Uterus (tissue), 3 donors: ENCODE measurements at regions not wholly inside any gene's neighbourhood (a gene's known extent, or its start where the extent isn't known, plus 50 kb on each side); places are given as distances from the start of the nearest gene placed in this dataset.

Experiments used
- DNase-seq, 2 donors: peaks; one replicate each; pipeline ENCODE4 v3.0.0-alpha.2; 2019 to 2020
- H3K27ac ChIP-seq, 2 donors: fragments of 200-600 bp; sonication (generic); 1 replicate in 1 of 2; 2 replicates in 1 of 2; pipeline ENCODE4 v1.5.1; 2016 to 2018
- H3K27me3 ChIP-seq, 2 donors: fragments of 200-600 bp; sonication (generic); one replicate each; pipeline ENCODE4 v1.5.1; 2018 to 2019; ENCODE audit warnings: control low read depth in 1 of 2
- H3K36me3 ChIP-seq, 2 donors: fragments of 200-600 bp; sonication (generic); one replicate each; pipeline ENCODE4 v1.5.1; 2019; ENCODE audit warnings: control low read depth in 1 of 2
- H3K4me1 ChIP-seq, 2 donors: fragments of 200-600 bp; sonication (generic); one replicate each; pipeline ENCODE4 v1.5.1; 2018 to 2019; ENCODE audit warnings: control low read depth in 1 of 2
- H3K4me3 ChIP-seq, 2 donors: fragments of 200-600 bp; sonication (generic); 1 replicate in 1 of 2; 2 replicates in 1 of 2; pipeline ENCODE4 v1.5.1; 2018 to 2019; ENCODE audit warnings: mild to moderate bottlenecking in 1 of 2
- H3K9me3 ChIP-seq, 2 donors: fragments of 200-600 bp; sonication (generic); one replicate each; pipeline ENCODE4 v1.5.1; 2019; ENCODE audit warnings: control low read depth in 1 of 2
- POLR2A ChIP-seq, 2 donors: fragments of 450-650 bp; IDR thresholded peaks; one replicate each; pipeline ENCODE4 v1.6.1; 2016; ENCODE audit warnings: antibody characterized with exemption in 2 of 2, mild to moderate bottlenecking in 1 of 2, moderate library complexity in 1 of 2
- intact Hi-C: fragments of 100-400 bp; cut with DNase I; formaldehyde crosslinking; loops from one replicate; pipeline ENCODE4 v1.15.1; 2023; ENCODE audit warnings: low total_unique reads
- TF ChIP-seq, protein P1 (sequence below), 4 experiments: fragments of 200-600 bp in 2 of 4; fragments of 450-650 bp in 2 of 4; sonication (generic) in 2 of 4; IDR thresholded peaks; one replicate each; pipeline ENCODE4 v1.5.1; 2016 to 2019; ENCODE audit warnings: antibody characterized with exemption in 4 of 4, mild to moderate bottlenecking in 2 of 4, moderate library complexity in 1 of 4
- donor health status: DM: yes; HTN: yes; CAD: no.

GRCh38 chr16:73738266-73738665 lies 558.3 kb upstream of the PSMD7 start:
- Histone ChIP-seq H3K4me1 (no peaks in the 10 kb centered on the region), H3K4me3 (no peak overlapping the region), H3K36me3 (no peaks in the 10 kb centered on the region), H3K27me3 (no peaks in the 10 kb centered on the region), H3K9me3 (no peaks in the 10 kb centered on the region), H3K27ac (no peak overlapping the region)
- intact Hi-C loops, result no loop called here
- TF ChIP-seq POLR2A (IDR thresholded peaks at IDR 0.05), result no peak
- TF ChIP-seq, protein P1, sequence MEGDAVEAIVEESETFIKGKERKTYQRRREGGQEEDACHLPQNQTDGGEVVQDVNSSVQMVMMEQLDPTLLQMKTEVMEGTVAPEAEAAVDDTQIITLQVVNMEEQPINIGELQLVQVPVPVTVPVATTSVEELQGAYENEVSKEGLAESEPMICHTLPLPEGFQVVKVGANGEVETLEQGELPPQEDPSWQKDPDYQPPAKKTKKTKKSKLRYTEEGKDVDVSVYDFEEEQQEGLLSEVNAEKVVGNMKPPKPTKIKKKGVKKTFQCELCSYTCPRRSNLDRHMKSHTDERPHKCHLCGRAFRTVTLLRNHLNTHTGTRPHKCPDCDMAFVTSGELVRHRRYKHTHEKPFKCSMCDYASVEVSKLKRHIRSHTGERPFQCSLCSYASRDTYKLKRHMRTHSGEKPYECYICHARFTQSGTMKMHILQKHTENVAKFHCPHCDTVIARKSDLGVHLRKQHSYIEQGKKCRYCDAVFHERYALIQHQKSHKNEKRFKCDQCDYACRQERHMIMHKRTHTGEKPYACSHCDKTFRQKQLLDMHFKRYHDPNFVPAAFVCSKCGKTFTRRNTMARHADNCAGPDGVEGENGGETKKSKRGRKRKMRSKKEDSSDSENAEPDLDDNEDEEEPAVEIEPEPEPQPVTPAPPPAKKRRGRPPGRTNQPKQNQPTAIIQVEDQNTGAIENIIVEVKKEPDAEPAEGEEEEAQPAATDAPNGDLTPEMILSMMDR (IDR thresholded peaks at IDR 0.05), result no peak
- DNase-seq, result no peak

DNA sequence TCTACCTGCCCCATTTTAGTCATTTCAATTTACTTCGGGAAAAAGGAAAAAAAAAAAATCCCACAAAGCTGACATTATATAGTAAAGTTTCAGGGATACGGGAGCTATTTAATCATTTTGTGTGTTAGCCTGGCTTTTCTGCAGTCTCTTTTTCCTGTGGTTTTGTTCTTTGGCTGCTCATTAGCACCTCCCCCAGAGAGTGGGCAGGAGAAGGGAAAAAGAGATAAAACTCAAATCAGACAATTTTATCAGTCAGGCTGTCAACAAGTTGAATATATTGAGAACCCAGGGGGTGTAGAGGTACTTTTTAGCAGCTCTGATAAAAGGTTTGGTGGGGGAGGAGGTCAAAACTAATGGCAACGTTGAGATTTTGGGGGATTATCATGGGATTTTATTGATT lies 559.0 kb upstream of the PSMD7 start:
- TF ChIP-seq, protein P1 (IDR thresholded peaks at IDR 0.05), result no peak
- TF ChIP-seq POLR2A (IDR thresholded peaks at IDR 0.05), result no peak
- no peak for DNase-seq
- Histone ChIP-seq H3K9me3 (no peaks in the 10 kb centered on the region), H3K27ac (no peak overlapping the region), H3K4me1 (no peaks in the 10 kb centered on the region), H3K27me3 (no peaks in the 10 kb centered on the region), H3K4me3 (no peak overlapping the region), H3K36me3 (no peaks in the 10 kb centered on the region)
- intact Hi-C loops, result no loop called here

- TF ChIP-seq, protein P1 (IDR thresholded peaks at IDR 0.05), result no peak
- no peak for TF ChIP-seq POLR2A (IDR thresholded peaks at IDR 0.05)
- intact Hi-C loops, result no loop called here
- Histone ChIP-seq H3K27ac (no peak overlapping the region), H3K36me3 (no peaks in the 10 kb centered on the region), H3K4me3 (no peak overlapping the region), H3K27me3 (no peaks in the 10 kb centered on the region), H3K4me1 (no peaks in the 10 kb centered on the region), H3K9me3 (no peaks in the 10 kb centered on the region)
- DNase-seq, result no peak
Observed at GRCh38 chr16:73735954-73736353, 560.7 kb upstream of the PSMD7 start.

GRCh38 chr16:73735018-73735417 lies 561.6 kb upstream of the PSMD7 start:
- H3K27me3 ChIP-seq, result no peaks in the 10 kb centered on the region
- no peaks in the 10 kb centered on the region for H3K9me3 ChIP-seq
- H3K36me3 ChIP-seq, result no peaks in the 10 kb centered on the region
- intact Hi-C loops, result no loop called here
- H3K27ac ChIP-seq, result no peak overlapping the region
- DNase-seq, result no peak
- TF ChIP-seq POLR2A (IDR thresholded peaks at IDR 0.05), result no peak
- TF ChIP-seq, protein P1 (IDR thresholded peaks at IDR 0.05), result no peak
- no peak overlapping the region for H3K4me3 ChIP-seq
- H3K4me1 ChIP-seq, result no peaks in the 10 kb centered on the region

GRCh38 chr16:73732681-73733080 lies 563.9 kb upstream of the PSMD7 start:
- no peak overlapping the region for H3K4me3 ChIP-seq
- no peaks in the 10 kb centered on the region for H3K27me3 ChIP-seq
- intact Hi-C loops, result no loop called here
- no peaks in the 10 kb centered on the region for H3K36me3 ChIP-seq
- no peak overlapping the region for H3K27ac ChIP-seq
- no peak for TF ChIP-seq POLR2A (IDR thresholded peaks at IDR 0.05)
- TF ChIP-seq, protein P1 (IDR thresholded peaks at IDR 0.05), result no peak
- no peaks in the 10 kb centered on the region for H3K9me3 ChIP-seq
- DNase-seq, result no peak
- H3K4me1 ChIP-seq, result no peaks in the 10 kb centered on the region
